Stimulated activated effector memory CD8-positive, alpha-beta T cell treated with anti-CD3 and anti-CD28 coated beads, Interleukin-12 subunit alpha, Interleukin-12 subunit beta, amount 100 ng/mL, for 72 hours (primary cell): ENCODE measurements at regions not wholly inside any gene's neighbourhood (a gene's known extent, or its start where the extent isn't known, plus 50 kb on each side); places are given as distances from the start of the nearest gene placed in this dataset.
"Not testable (repeated sequence)": the region's sequence is repeated elsewhere in the genome, so short reads cannot be mapped to it uniquely, and the experiment has no call there.

Experiments
- ATAC-seq: fragments of 150-1000 bp; cut with Tn5 transposase; 2 replicates; pipeline ENCODE4 v1.10.0; 2021
- DNase-seq, 2 donors: peaks; one replicate each; pipeline ENCODE4 v3.0.0; 2021 to 2022; ENCODE audit warnings: low spot score in 2 of 2
- H3K27ac Mint-ChIP-seq: one replicate; pipeline ENCODE4 v1.8.0; 2022; ENCODE audit warnings: mild to moderate bottlenecking, mixed read lengths
- H3K36me3 Mint-ChIP-seq: one replicate; pipeline ENCODE4 v1.8.0; 2022; ENCODE audit warnings: mild to moderate bottlenecking, mixed read lengths
- H3K4me1 Mint-ChIP-seq: one replicate; pipeline ENCODE4 v1.8.0; 2022; ENCODE audit warnings: mixed read lengths
- H3K4me3 Mint-ChIP-seq: one replicate; pipeline ENCODE4 v1.8.0; 2022; ENCODE audit warnings: mild to moderate bottlenecking, mixed read lengths
- H3K9me3 Mint-ChIP-seq: one replicate; pipeline ENCODE4 v1.8.0; 2022; ENCODE audit warnings: mixed read lengths

DNA sequence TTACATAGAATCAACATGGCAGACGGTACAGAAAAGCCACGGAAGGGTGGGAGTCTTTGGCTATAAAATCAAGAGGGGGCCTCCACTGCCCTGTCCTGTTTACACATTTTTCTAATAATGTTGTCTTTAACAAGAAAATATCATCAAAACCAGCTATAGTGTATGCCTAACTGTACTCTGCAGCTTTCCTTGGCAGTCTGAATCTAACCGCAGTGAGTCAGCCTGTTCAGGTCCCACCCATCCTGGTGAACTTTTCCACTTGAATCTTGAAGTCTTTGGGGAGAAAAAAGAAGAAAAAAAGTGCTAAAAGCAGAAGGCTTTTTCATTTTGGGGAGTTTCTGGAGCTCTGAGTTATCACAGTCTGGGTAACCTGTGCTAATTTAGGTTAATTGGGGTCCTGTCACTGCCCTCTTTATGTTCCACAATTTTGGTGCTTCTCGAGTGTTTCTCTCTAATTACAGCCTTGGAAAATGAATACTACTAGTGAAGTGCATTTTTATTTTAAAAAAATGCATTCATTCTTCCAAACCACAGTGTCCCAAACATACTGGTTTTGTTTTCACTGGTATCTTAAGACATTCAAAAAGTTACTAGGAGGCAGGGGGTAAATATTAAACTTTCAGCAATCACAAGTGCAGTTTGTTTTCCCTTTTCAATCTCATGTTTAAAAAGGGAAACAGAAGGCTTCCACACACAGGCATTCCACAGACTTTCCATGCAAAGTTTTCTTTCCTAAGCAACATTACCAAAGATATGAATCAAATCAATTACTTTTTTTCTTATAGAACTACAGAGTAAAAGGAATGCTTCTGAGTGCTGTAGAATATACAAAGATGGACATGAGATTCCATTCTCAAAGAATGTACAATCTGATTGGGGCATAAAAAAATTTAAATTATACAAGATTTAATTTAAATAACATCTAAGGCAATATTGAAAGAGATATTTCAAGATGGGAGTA, 86.8 kb upstream of the SEC22B start:
- not testable (repeated sequence) for ATAC-seq, H3K4me3 Mint-ChIP-seq, H3K4me1 Mint-ChIP-seq, H3K36me3 Mint-ChIP-seq, DNase-seq, H3K9me3 Mint-ChIP-seq, H3K27ac Mint-ChIP-seq

- H3K9me3 Mint-ChIP-seq, H3K27ac Mint-ChIP-seq, H3K4me1 Mint-ChIP-seq, H3K36me3 Mint-ChIP-seq, H3K4me3 Mint-ChIP-seq, DNase-seq, ATAC-seq: not testable (repeated sequence)
Observed at GRCh38 chr1:120257778-120258105, 81.4 kb upstream of the SEC22B start.

DNA sequence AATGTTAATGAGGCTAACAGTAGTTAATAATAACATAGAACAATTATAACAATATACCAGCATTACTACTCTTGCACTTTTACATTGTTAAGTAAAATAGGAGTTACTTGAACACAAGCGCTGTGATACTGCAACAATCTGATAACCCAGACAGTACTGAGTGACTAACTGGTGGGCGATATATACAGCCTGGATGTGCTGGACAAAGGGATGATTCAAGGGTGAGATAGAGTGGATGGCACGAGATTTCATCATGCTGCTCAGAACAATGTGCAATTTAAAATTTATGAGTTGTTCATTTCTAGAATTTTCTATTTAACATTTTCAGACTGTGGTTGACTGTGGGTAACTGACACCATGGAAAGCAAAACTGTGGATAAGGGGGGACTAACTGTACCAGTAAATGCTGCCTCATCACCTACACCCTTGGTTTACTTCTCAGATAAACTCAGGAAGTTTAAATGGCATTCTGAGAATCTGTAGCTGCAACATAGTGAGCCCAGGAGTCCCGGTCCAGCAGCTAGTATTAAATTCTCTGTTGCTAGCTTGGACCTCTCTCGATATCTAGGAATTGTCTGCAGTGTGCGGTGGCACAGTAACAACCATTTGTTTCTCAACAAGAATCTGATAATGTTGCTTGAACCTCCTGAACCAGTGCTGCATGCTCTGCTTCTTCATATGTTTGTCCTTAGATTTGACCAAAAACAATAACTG, 80.9 kb upstream of the SEC22B start:
- not testable (repeated sequence) for H3K27ac Mint-ChIP-seq, H3K4me3 Mint-ChIP-seq, H3K4me1 Mint-ChIP-seq, H3K9me3 Mint-ChIP-seq, H3K36me3 Mint-ChIP-seq, DNase-seq
- peak; percentile 93 for ATAC-seq

- H3K27ac Mint-ChIP-seq, H3K4me1 Mint-ChIP-seq, H3K4me3 Mint-ChIP-seq, ATAC-seq, H3K9me3 Mint-ChIP-seq, DNase-seq, H3K36me3 Mint-ChIP-seq: not testable (repeated sequence)
Observed at GRCh38 chr1:120250756-120251155, 74.4 kb upstream of the SEC22B start.

DNA sequence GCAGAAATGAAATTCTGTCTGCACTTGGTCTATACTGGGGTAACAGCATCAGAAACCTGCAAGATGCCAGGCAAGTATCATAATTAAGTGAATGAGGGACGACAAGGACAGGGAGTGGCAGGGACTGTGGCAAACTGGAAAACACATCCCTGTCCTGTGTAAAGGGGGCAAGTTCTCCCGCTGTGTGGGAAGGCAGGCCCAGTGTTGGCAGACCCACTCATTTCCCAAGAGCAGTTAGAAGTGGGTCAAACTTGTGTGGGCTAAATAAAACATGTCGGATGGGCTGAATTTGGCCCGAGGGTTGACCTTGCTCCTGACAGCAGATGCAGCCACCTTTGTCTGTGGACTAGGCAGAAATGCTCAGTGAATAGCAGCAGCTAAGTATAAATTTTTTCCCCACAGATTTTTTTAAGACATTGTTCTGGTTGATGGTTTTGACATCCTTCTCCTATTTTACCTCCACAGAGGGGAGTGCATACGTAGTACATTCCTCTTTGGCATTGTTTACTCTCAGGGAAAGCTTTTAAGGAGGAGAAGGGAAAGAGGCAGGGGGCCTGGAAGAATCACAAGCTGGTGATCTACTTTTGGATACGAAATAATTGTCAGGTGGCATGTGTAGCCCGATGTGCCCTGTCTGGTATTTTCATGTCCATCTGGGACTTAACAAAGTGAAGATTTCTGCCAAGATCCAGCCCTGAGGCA, 72.6 kb upstream of the SEC22B start:
- not testable (repeated sequence) for H3K9me3 Mint-ChIP-seq, H3K4me3 Mint-ChIP-seq, DNase-seq, H3K36me3 Mint-ChIP-seq, ATAC-seq, H3K4me1 Mint-ChIP-seq, H3K27ac Mint-ChIP-seq

- not testable (repeated sequence) for H3K4me3 Mint-ChIP-seq, H3K36me3 Mint-ChIP-seq, H3K4me1 Mint-ChIP-seq, H3K27ac Mint-ChIP-seq, H3K9me3 Mint-ChIP-seq, DNase-seq
- peak; percentile 40 for ATAC-seq
Observed at GRCh38 chr1:120248203-120248602, 71.9 kb upstream of the SEC22B start.

DNA sequence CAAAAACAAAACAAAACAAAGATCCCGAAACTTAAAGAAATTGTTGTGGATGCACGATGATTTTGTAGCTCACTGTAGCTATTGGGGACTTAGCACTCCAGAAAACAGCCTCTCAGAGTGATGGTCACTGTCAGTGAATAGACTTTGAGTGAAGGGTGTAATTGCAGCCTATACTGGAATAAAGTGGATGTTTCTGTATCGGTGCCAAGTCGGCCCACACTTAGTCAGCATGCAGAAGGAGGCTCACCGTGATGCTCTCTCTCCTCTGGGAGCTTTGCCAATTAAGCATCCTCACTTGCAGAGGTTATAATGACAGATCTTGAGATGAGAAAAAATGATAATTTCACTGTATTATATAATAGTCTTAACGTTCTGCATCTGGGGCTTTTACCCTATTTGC, 67.5 kb upstream of the SEC22B start:
- not testable (repeated sequence) for H3K9me3 Mint-ChIP-seq, H3K4me3 Mint-ChIP-seq, H3K36me3 Mint-ChIP-seq, DNase-seq, ATAC-seq, H3K27ac Mint-ChIP-seq, H3K4me1 Mint-ChIP-seq

DNA sequence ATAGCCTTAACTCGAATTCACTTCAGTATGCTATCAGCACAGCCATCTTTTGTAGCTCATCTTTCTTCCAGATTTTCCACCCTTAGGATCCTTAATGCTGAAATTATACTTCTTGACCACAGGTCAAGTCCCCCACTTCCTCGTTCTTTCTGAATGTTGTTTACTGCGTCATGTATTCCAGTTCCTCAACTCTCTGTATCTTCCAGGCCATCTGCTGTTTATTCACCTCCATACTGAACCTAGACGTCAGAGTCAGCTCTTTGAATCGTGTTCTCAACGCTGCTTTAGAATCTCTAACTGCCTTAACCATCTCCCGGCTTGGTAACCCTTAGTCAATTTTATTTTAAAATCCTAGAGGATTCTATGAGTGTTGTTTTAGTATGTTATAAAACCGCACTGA, 66.3 kb upstream of the SEC22B start:
- H3K27ac Mint-ChIP-seq, ATAC-seq, H3K4me3 Mint-ChIP-seq, H3K9me3 Mint-ChIP-seq, DNase-seq, H3K36me3 Mint-ChIP-seq, H3K4me1 Mint-ChIP-seq: not testable (repeated sequence)

GRCh38 chr1:120241868-120242267, 65.5 kb upstream of the SEC22B start:
- H3K9me3 Mint-ChIP-seq, H3K4me3 Mint-ChIP-seq, DNase-seq, H3K4me1 Mint-ChIP-seq, ATAC-seq, H3K27ac Mint-ChIP-seq, H3K36me3 Mint-ChIP-seq: not testable (repeated sequence)

- H3K4me1 Mint-ChIP-seq, H3K36me3 Mint-ChIP-seq, DNase-seq, H3K27ac Mint-ChIP-seq, H3K4me3 Mint-ChIP-seq, H3K9me3 Mint-ChIP-seq: not testable (repeated sequence)
- ATAC-seq: peak; percentile 75
Observed at GRCh38 chr1:120240181-120240580, 63.9 kb upstream of the SEC22B start.

DNA sequence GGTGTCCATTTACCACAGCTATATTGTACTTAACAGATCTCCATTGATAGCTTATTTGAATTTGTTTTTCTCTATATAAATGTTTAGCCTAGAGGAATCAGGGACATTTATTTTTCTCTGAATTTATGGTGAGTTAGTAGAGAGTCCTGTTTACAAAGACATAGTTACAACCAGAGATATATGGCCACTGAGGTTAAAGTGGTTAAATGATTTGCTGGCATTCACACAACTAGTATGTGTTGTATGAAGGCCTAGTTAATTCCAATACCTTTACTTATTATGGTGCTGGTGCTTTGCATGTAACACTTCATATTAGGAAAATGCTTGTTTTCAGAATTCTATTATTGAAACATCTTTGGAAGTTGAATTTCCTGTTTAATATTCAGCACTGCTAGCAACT, 63.0 kb upstream of the SEC22B start:
- peak; percentile 63 for ATAC-seq
- H3K36me3 Mint-ChIP-seq, H3K9me3 Mint-ChIP-seq, H3K4me3 Mint-ChIP-seq, H3K4me1 Mint-ChIP-seq, DNase-seq: not testable (repeated sequence)
- peak overlapping the region; percentile 64 for H3K27ac Mint-ChIP-seq

- peak; percentile 80 for ATAC-seq
- peak overlapping the region; percentile 64 for H3K27ac Mint-ChIP-seq
- H3K4me3 Mint-ChIP-seq, DNase-seq, H3K4me1 Mint-ChIP-seq, H3K9me3 Mint-ChIP-seq, H3K36me3 Mint-ChIP-seq: not testable (repeated sequence)
Observed at GRCh38 chr1:120238867-120239266, 62.5 kb upstream of the SEC22B start.

DNA sequence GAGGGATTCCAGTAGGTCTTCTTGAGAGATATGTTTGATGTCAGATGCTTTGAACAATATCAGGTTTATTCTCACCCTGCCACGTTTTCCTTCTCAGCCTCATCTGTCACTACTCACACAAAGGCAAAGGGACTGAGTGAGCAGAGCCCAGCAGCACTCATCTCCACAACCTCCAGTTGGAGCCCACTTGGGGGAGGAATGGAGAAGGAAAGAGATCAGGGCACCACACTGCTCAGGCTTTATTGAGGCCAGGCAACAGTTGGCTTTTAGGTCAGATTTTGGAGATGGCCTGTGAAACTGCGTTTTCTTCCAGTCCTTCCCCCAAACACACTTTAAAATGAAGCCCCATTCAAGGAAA, 57.3 kb upstream of the SEC22B start:
- DNase-seq, ATAC-seq, H3K4me1 Mint-ChIP-seq, H3K27ac Mint-ChIP-seq, H3K9me3 Mint-ChIP-seq, H3K36me3 Mint-ChIP-seq, H3K4me3 Mint-ChIP-seq: not testable (repeated sequence)

DNA sequence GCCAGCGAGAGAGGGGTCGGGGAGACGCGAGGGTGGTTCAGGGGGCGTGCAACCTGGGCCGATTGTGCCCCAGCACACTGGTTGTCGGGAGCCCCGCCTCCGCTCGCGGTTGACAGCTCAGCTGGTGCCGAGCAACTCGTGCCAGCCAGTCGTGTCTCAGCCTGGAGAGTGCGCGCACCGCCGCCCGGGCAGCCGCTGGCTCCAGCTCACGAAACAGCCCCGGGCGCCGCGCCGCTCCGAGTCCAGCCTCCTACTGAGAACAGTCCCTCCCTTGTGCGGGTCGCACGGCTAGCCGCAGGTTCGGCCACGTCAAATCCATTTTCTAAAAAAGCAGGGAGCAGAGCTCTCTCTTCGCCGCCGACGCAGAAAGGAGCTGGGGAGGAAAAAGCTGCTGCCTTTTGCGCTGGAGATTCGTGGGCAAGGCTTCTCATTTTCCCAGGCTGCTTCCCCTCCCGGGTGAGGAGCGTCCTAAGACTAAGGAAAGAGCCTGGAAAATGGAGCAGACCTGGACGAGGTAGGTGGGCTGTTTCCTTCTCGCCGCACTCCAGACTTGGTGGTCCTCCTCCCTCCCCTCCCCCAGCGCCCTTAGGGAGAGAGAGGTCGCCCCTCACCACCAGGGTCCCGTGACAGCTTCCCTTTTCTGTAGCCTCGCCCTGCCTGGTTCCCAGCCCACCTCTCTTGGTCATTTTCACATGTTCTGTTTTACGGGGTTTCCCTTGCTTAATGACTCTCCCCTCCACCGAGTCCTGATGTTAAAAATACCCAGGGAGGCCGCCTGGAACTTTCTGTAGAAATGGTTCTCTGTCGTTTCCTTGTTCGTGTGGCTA, 56.7 kb upstream of the SEC22B start:
- ATAC-seq: peak; percentile 97
- not testable (repeated sequence) for H3K36me3 Mint-ChIP-seq, H3K4me1 Mint-ChIP-seq

GRCh38 chr1:120229835-120230234, 53.5 kb upstream of the SEC22B start:
- H3K4me3 Mint-ChIP-seq, H3K4me1 Mint-ChIP-seq, H3K27ac Mint-ChIP-seq, DNase-seq, H3K36me3 Mint-ChIP-seq, H3K9me3 Mint-ChIP-seq: not testable (repeated sequence)
- peak; percentile 78 for ATAC-seq

More for the DNA sequence above, 56.7 kb upstream of the SEC22B start:
- H3K4me3 Mint-ChIP-seq, H3K27ac Mint-ChIP-seq, H3K9me3 Mint-ChIP-seq: not testable (repeated sequence)
- peak in 1 of 2 donors; percentile 3 for DNase-seq
